Endothelial cell of umbilical vein (primary cell): ENCODE measurements at regions not wholly inside any gene's neighbourhood (a gene's known extent, or its start where the extent isn't known, plus 50 kb on each side); places are given as distances from the start of the nearest gene placed in this dataset.

Experiments
- BruUV-seq: library from RNA; stranded (reverse); fragments of 400-500 nt; replicated peaks from 2 replicates; lab custom pipeline; 2021; lab: Mats Ljungman, UMichigan
- CTCF ChIA-PET: fragments of 300-600, 350-600 bp; sonication (Branson Sonifier 250); formaldehyde crosslinking; loops from one replicate; lab custom pipeline; 2021; ENCODE audit warnings: antibody characterized with exemption, inconsistent platforms; lab: Charles Lee
- POLR2A ChIA-PET: fragments of 300-600, 350-600 bp; sonication (Branson Sonifier 250); formaldehyde crosslinking; loops from one replicate; lab custom pipeline; 2021; ENCODE audit warnings: antibody characterized with exemption, inconsistent platforms; lab: Charles Lee
- DNase-seq: peaks from one replicate; pipeline ENCODE4 v3.0.0-alpha.2; 2011; ENCODE audit warnings: low read depth, low spot score
- FAIRE-seq: peaks from 2 replicates; lab custom pipeline; 2011; peaks lifted over from hg19 to GRCh38; lab: Jason Lieb, UNC
- H2AFZ ChIP-seq: 2 replicates; pipeline ENCODE4 v1.6.0; 2012; ENCODE audit warnings: low read depth, low read length, control low read depth, inconsistent platforms
- H3K27ac ChIP-seq: 2 replicates; pipeline ENCODE4 v1.5.1; 2011; ENCODE audit warnings: low read depth, mild to moderate bottlenecking, control low read depth, low read length, moderate library complexity; ENCODE audit not compliant: insufficient read depth
- H3K27me3 ChIP-seq, 2 experiments: 2 replicates each; pipeline versions ENCODE4 v1.6.0 to v1.6.1; 2011; ENCODE audit warnings: low read length in 2 of 2, mixed read lengths in 1 of 2; ENCODE audit not compliant: control insufficient read depth in 2 of 2, insufficient read depth in 2 of 2
- H3K36me3 ChIP-seq, 2 experiments: 2 replicates in 1 of 2; 3 replicates in 1 of 2; pipeline ENCODE4 v1.5.1; 2011; ENCODE audit warnings: low read length in 2 of 2, mild to moderate bottlenecking in 1 of 2, moderate library complexity in 1 of 2; ENCODE audit not compliant: control insufficient read depth in 2 of 2, insufficient read depth in 2 of 2; ENCODE audit errors: extremely low read depth in 1 of 2
- H3K4me1 ChIP-seq: 3 replicates; pipeline ENCODE4 v1.5.1; 2011; ENCODE audit warnings: mild to moderate bottlenecking, low read length; ENCODE audit not compliant: control insufficient read depth, insufficient read depth; ENCODE audit errors: extremely low read depth
- H3K4me2 ChIP-seq: 2 replicates; pipeline ENCODE4 v1.6.1; 2011; ENCODE audit warnings: low read length, control low read depth, mixed read lengths; ENCODE audit not compliant: insufficient read depth
- H3K4me3 ChIP-seq, 3 experiments: fragments of 200-600 bp in 1 of 3; sonication (generic), shearing (Covaris generic) in 1 of 3; replicated peaks in 1 of 3; 2 replicates each; pipeline ENCODE4 v1.5.1; 2011 to 2016; ENCODE audit warnings: control low read depth in 3 of 3, low read length in 3 of 3, mild to moderate bottlenecking in 2 of 3, inconsistent platforms in 1 of 3, low read depth in 1 of 3, moderate library complexity in 1 of 3; ENCODE audit not compliant: insufficient read depth in 1 of 3
- H3K79me2 ChIP-seq: 2 replicates; pipeline ENCODE4 v1.6.0; 2012; ENCODE audit warnings: low read length, inconsistent platforms; ENCODE audit not compliant: control insufficient read depth, insufficient read depth
- H3K9ac ChIP-seq: replicated peaks from 2 replicates; pipeline ENCODE3; 2011; ENCODE audit warnings: low read length, control low read depth; ENCODE audit not compliant: insufficient read depth; ENCODE audit errors: extremely low read depth
- H3K9me1 ChIP-seq: replicated peaks from 3 replicates; pipeline ENCODE4 v1.6.0; 2011; ENCODE audit warnings: mild to moderate bottlenecking, low read length; ENCODE audit not compliant: control insufficient read depth, insufficient read depth; ENCODE audit errors: extremely low read depth
- H3K9me3 ChIP-seq: replicated peaks from 2 replicates; pipeline ENCODE4 v1.5.1; 2012; ENCODE audit warnings: low read length, inconsistent platforms; ENCODE audit not compliant: control insufficient read depth, insufficient read depth
- H4K20me1 ChIP-seq: replicated peaks from 2 replicates; pipeline ENCODE3; 2011; ENCODE audit warnings: mild to moderate bottlenecking, low read length; ENCODE audit not compliant: control insufficient read depth, insufficient read depth; ENCODE audit errors: extremely low read depth
- CTCF ChIP-seq, 2 donors: IDR thresholded peaks; 1 replicate in 1 of 2; 2 replicates in 1 of 2; pipeline ENCODE4 v1.5.1; 2011; ENCODE audit warnings: low read length in 2 of 2, mild to moderate bottlenecking in 2 of 2, moderate library complexity in 2 of 2, control low read depth in 1 of 2, inconsistent platforms in 1 of 2, low read depth in 1 of 2; ENCODE audit not compliant: insufficient read depth in 1 of 2; ENCODE audit errors: extremely low read depth in 1 of 2
- EZH2 ChIP-seq: IDR thresholded peaks from 2 replicates; pipeline ENCODE4 v1.6.1; 2012; ENCODE audit warnings: borderline replicate concordance, low read depth, mild to moderate bottlenecking, moderate library complexity, low read length, inconsistent platforms; ENCODE audit not compliant: severe bottlenecking
- FOS ChIP-seq: IDR thresholded peaks from 2 replicates; pipeline ENCODE4 v1.6.1; 2011; ENCODE audit warnings: mild to moderate bottlenecking, low read length, moderate library complexity, borderline replicate concordance; ENCODE audit not compliant: insufficient read depth
- GATA2 ChIP-seq: IDR thresholded peaks from 2 replicates; pipeline ENCODE4 v1.7.0; 2011; ENCODE audit warnings: low read depth, mild to moderate bottlenecking, moderate library complexity, mixed read lengths, low read length; ENCODE audit not compliant: insufficient read length, insufficient read depth
- JUN ChIP-seq: IDR thresholded peaks from 2 replicates; pipeline ENCODE4 v1.6.1; 2011; ENCODE audit warnings: borderline replicate concordance, low read depth; ENCODE audit not compliant: insufficient read length, insufficient read depth
- MAX ChIP-seq: IDR thresholded peaks from 2 replicates; pipeline ENCODE4 v1.6.1; 2011; ENCODE audit not compliant: insufficient read depth, insufficient read length
- MYC ChIP-seq: IDR thresholded peaks from one replicate; pipeline ENCODE4 v1.6.1; 2011; ENCODE audit warnings: mild to moderate bottlenecking, low read depth, low read length
- POLR2A ChIP-seq: IDR thresholded peaks from 2 replicates; pipeline ENCODE4 v1.6.1; 2012; ENCODE audit warnings: low read depth, mild to moderate bottlenecking, control low read depth, low read length
- POLR2AphosphoS5 ChIP-seq: IDR thresholded peaks from 2 replicates; pipeline ENCODE4 v1.6.1; 2012; ENCODE audit warnings: low read depth, mild to moderate bottlenecking, control low read depth, low read length, moderate library complexity; ENCODE audit not compliant: insufficient read depth
- dilution Hi-C: fragments of 300-500 bp; cut with MboI; formaldehyde crosslinking; loops from one replicate; pipeline ENCODE4 v1.15.0; 2019; ENCODE audit warnings: low sequenced_read_pairs; ENCODE audit not compliant: extremely low pct_ligation_motif_present
- intact Hi-C: fragments of 100-400 bp; cut with micrococcal nuclease; formaldehyde crosslinking; loops from one replicate; pipeline ENCODE4 v1.10.0; 2022

GRCh38 chr12:92299344-92299743 lies 153.7 kb upstream of the BTG1 start:
- TF ChIP-seq CTCF (IDR thresholded peaks at IDR 0.05; ENCODE audit: extremely low read depth in 1 of 2, insufficient read depth in 1 of 2, low read depth in 1 of 2, low read length in 2 of 2) (no peak), FOS (no peak), EZH2 (no peak), POLR2AphosphoS5 (no peak), MAX (no peak), JUN (no peak), MYC (no peak), POLR2A (no peak), GATA2 (no peak)
- no peaks in the 10 kb centered on the region for H3K9me3 ChIP-seq
- no peaks in the 10 kb centered on the region for H4K20me1 ChIP-seq
- H3K9me1 ChIP-seq = no peaks in the 10 kb centered on the region
- H3K27me3 ChIP-seq = no peaks in the 10 kb centered on the region
- DNase-seq (no peak), FAIRE-seq (no peak)
- no peaks in the 10 kb centered on the region for H3K79me2 ChIP-seq
- ChIA-PET POLR2A (no interaction called here), CTCF (interaction anchor here (1.2 kb wide), 1 partner anchor 917 kb away, joined by 6 read pairs; no protein-coding TSS in a partner anchor)
- no peak overlapping the region for H3K9ac ChIP-seq
- BruUV-seq = no TSS peak
- no peaks in the 10 kb centered on the region for H3K4me1 ChIP-seq
- dilution Hi-C loops (no loop called here), intact Hi-C loops (no loop called here)
- H3K4me2 ChIP-seq = no peak overlapping the region
- H3K4me3 ChIP-seq = no peak overlapping the region
- no peak overlapping the region for H2AFZ ChIP-seq
- no peaks in the 10 kb centered on the region for H3K36me3 ChIP-seq
- H3K27ac ChIP-seq = no peak overlapping the region
